Body of pancreas (tissue), 4 donors: ENCODE measurements at regions not wholly inside any gene's neighbourhood (a gene's known extent, or its start where the extent isn't known, plus 50 kb on each side); places are given as distances from the start of the nearest gene placed in this dataset.
"Not testable (repeated sequence)": the region's sequence is repeated elsewhere in the genome, so short reads cannot be mapped to it uniquely, and the experiment has no call there.

Experiments used
- ATAC-seq: fragments of 150-250 bp; one replicate; pipeline ENCODE4 v1.9.1; 2016
- DNase-seq, 4 donors: peaks; one replicate each; pipeline ENCODE4 v3.0.0-alpha.2; 2019
- H3K27ac ChIP-seq, 4 donors: fragments of 200-600 bp; sonication (generic); 1 replicate in 3 of 4; 2 replicates in 1 of 4; pipeline versions ENCODE4 v1.5.1 to v1.6.1; 2016 to 2019; ENCODE audit warnings: mild to moderate bottlenecking in 1 of 4, mixed read lengths in 1 of 4, moderate library complexity in 1 of 4
- H3K27me3 ChIP-seq, 2 donors: fragments of 200-600 bp; sonication (generic); one replicate each; pipeline ENCODE4 v1.6.0; 2016; ENCODE audit warnings: mild to moderate bottlenecking in 1 of 2
- H3K36me3 ChIP-seq, 2 donors: fragments of 200-600 bp; sonication (generic); replicated peaks in 1 of 2; 2 replicates each; pipeline ENCODE4 v1.5.1; 2016; ENCODE audit warnings: low read depth in 2 of 2; ENCODE audit not compliant: insufficient read depth in 1 of 2
- H3K4me1 ChIP-seq: fragments of 200-600 bp; sonication (generic); one replicate; pipeline ENCODE4 v1.6.0; 2016
- H3K4me3 ChIP-seq, 2 donors: fragments of 200-600 bp; sonication (generic); 1 replicate in 1 of 2; 2 replicates in 1 of 2; pipeline ENCODE4 v1.5.1; 2016 to 2019
- H3K9me3 ChIP-seq, 3 donors: fragments of 200-600 bp; sonication (generic); 1 replicate in 2 of 3; 2 replicates in 1 of 3; pipeline ENCODE4 v1.5.1; 2016
- CTCF ChIP-seq, 7 experiments: fragments of 450-650 bp in 4 of 7; fragments of 200-600 bp in 3 of 7; sonication (generic) in 3 of 7; IDR thresholded peaks; one replicate each; pipeline ENCODE4 v1.5.1; 2016 to 2019; ENCODE audit warnings: antibody characterized with exemption in 7 of 7
- POLR2A ChIP-seq, 3 donors: fragments of 450-650 bp; IDR thresholded peaks; one replicate each; pipeline ENCODE4 v1.6.1; 2016; ENCODE audit warnings: antibody characterized with exemption in 3 of 3, mild to moderate bottlenecking in 2 of 3
- WGBS, 2 donors: methylation state at CpG; one replicate each; pipeline ENCODE4 v1.1.5; 2017; 5-methylcytosine and 5-hydroxymethylcytosine counted together
- intact Hi-C: fragments of 100-400 bp; cut with DNase I; formaldehyde crosslinking; loops from one replicate; pipeline ENCODE4 v1.15.1; 2023

DNA sequence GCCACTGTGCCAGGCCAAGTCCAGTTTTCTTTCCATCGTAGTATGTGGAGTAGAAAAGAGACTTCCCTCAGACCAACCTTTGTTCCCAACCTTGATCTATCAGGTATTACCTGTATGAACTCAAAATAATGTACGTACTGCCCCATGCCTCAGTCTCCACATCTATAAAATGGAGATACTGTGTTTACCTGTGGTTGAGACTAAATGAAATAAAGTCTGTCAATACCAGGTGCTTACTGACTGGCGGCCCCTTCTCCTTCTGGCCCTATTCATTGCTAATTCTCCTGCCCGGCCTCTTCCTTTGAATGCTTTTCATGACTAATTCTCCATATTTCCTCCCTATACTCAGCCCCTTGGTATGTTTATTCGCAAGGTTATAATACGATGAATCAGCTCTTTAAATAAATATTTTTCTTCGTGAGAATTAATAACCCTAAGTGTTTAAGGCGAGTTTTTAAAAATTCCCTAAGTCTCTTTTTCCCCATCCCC is 89.6 kb upstream of the BASP1 start:
- WGBS, 2 donors, result 86 to 88% methylated on average over 8 of the region's 8 CpGs
- H3K27ac ChIP-seq, result no peak overlapping the region
- H3K9me3 ChIP-seq, result no peaks in the 10 kb centered on the region
- no peak overlapping the region for H3K4me3 ChIP-seq
- no peaks in the 10 kb centered on the region for H3K36me3 ChIP-seq
- no peak for DNase-seq
- no peaks in the 10 kb centered on the region for H3K27me3 ChIP-seq
- TF ChIP-seq POLR2A (IDR thresholded peaks at IDR 0.05) (no peak), CTCF (IDR thresholded peaks at IDR 0.05) (no peak)
- no peak for ATAC-seq
- H3K4me1 ChIP-seq, result peaks cover 24% of the 10 kb centered on the region
- intact Hi-C loops, result no loop called here

GRCh38 chr5:17129093-17129849 is 88.2 kb upstream of the BASP1 start:
- intact Hi-C loops, result no loop called here
- H3K9me3 ChIP-seq, result no peaks in the 10 kb centered on the region
- H3K27ac ChIP-seq, result no peak overlapping the region
- TF ChIP-seq CTCF (IDR thresholded peaks at IDR 0.05), result no peak
- no peak for TF ChIP-seq POLR2A (IDR thresholded peaks at IDR 0.05)
- H3K27me3 ChIP-seq, result no peaks in the 10 kb centered on the region
- peaks cover 9% of the 10 kb centered on the region for H3K4me1 ChIP-seq
- DNase-seq (no peak), ATAC-seq (no peak)
- 66 to 69% methylated on average over 12 to 14 of the region's 14 CpGs for WGBS, 2 donors
- H3K36me3 ChIP-seq, result no peaks in the 10 kb centered on the region
- H3K4me3 ChIP-seq, result no peak overlapping the region

DNA sequence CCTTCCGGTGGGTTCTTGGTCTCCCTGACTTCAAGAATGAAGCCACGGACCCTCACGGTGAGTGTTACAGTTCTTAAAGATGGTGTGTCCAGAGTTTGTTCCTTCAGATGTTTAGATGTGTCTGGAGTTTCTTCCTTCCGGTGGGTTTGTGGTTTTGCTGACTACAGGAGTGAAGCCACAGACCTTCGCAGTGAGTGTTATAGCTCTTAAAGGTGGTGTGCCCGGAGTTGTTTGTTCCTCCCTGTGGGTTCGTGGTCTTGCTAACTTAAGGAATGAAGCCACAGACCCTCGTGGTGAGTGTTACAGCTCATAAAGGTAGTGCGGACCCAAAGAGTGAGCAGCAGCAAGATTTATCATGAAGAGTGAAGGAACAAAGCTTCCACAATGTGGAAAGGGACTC is 87.1 kb upstream of the BASP1 start:
- WGBS, 2 donors, result 60 to 69% methylated on average over 9 of the region's 9 CpGs
- H3K4me3 ChIP-seq, H3K27me3 ChIP-seq, H3K9me3 ChIP-seq, H3K4me1 ChIP-seq, H3K36me3 ChIP-seq, ATAC-seq, H3K27ac ChIP-seq, DNase-seq: not testable (repeated sequence)
- intact Hi-C loops, result loop anchor here (5.0 kb wide), 1 partner anchor 338 kb away; no protein-coding TSS in a partner anchor

GRCh38 chr5:17132444-17133083 is 84.9 kb upstream of the BASP1 start:
- Histone ChIP-seq H3K4me3 (no peak overlapping the region), H3K27me3 (no peaks in the 10 kb centered on the region), H3K9me3 (no peaks in the 10 kb centered on the region), H3K27ac (no peak overlapping the region), H3K36me3 (no peaks in the 10 kb centered on the region), H3K4me1 (no peaks in the 10 kb centered on the region)
- TF ChIP-seq POLR2A (IDR thresholded peaks at IDR 0.05) (no peak), CTCF (IDR thresholded peaks at IDR 0.05) (peak in 6 of 7 experiments; percentile 56 to 68 (median 65))
- 50% methylated on average over 4 of the region's 4 CpGs for WGBS, 2 donors
- intact Hi-C loops, result loop anchor here (5.0 kb wide), 1 partner anchor 340 kb away; no protein-coding TSS in a partner anchor
- ATAC-seq (no peak), DNase-seq (no peak)

DNA sequence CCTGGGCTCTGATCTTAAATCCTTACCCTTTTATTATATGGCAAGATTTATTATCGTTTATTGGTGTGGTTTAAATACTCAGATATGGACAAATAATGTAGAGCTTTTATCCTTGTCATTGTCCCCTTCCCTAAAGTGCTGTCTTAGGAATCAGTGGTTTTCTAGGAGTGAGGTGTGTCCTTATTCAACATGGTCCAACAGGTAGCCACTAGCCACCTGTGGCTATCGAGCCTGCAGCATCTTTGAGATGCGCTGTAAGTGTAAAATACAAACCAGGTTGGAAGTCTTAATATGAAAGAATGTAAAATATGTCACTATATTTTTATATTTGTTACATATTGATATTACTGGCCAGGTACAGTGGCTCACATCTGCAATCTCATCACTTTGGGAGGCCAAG is 82.4 kb upstream of the BASP1 start:
- TF ChIP-seq CTCF (IDR thresholded peaks at IDR 0.05), result no peak
- no peak for TF ChIP-seq POLR2A (IDR thresholded peaks at IDR 0.05)
- Histone ChIP-seq H3K27me3 (no peaks in the 10 kb centered on the region), H3K4me3 (no peak overlapping the region), H3K4me1 (no peaks in the 10 kb centered on the region), H3K27ac (no peak overlapping the region), H3K9me3 (no peaks in the 10 kb centered on the region), H3K36me3 (no peaks in the 10 kb centered on the region)
- DNase-seq (no peak), ATAC-seq (no peak)
- intact Hi-C loops, result no loop called here
- WGBS, 2 donors, result 79 to 83% methylated on average over 3 of the region's 3 CpGs
